Left ventricle myocardium superior (tissue), 1 donor: ENCODE measurements at regions not wholly inside any gene's neighbourhood (a gene's known extent, or its start where the extent isn't known, plus 50 kb on each side); places are given as distances from the start of the nearest gene placed in this dataset.

Source experiments
- ATAC-seq: fragments of 200-7000 bp; cut with Tn5 transposase; one replicate; pipeline ENCODE4 v1.9.1; 2020; ENCODE audit warnings: mild to moderate bottlenecking, moderate library complexity
- DNase-seq: peaks from one replicate; pipeline ENCODE4 v3.0.0-alpha.2; 2020
- intact Hi-C: fragments of 100-400 bp; cut with micrococcal nuclease; formaldehyde crosslinking; loops from one replicate; pipeline ENCODE4 v1.11.0; 2022
- donor health status: DM: no; HTN: yes; CAD: no; lungs with severe emphysema.

DNA sequence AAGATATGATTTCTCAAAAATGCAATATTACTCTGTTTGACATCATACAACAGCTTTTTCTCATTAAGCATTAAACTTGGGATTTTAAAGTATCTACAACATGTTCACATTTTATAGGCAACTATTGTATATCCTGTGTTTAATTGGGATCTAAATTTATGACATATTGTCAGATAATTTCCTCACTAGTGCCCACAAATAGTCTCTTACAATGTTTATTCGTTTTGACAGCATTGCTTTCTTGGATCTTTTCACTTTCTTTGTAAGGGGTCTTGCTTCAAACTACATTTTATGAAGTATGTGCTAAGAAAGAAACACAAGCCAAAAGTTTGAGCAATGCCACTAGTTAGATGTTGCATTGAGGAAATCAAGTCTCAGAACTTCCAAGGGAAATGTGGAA lies 285.1 kb downstream of the TMEM167A start:
- DNase-seq (no peak), ATAC-seq (no peak)
- intact Hi-C loops = loop anchor here (10.0 kb wide), 1 partner anchor 147 kb away; no protein-coding TSS in a partner anchor

DNA sequence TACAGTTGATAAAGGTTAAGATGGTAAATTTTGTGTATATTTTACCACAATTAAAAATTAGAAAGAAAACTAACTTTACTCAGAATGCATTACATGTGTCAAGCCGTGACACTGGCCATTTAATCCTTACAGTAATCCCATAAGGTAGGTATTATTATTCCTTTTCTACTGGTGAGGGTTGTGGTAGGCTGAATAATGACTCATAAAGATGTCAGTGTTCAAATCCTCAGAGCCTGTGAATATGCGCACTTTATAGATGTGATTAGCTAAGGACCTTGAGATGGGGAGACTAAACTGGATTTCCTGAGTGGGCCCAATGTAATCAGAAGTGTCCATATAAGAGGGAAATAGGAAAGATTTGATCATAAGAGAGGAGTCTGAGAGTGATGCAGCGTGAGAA lies 288.1 kb downstream of the TMEM167A start:
- DNase-seq = no peak
- intact Hi-C loops = no loop called here
- no peak for ATAC-seq

DNA sequence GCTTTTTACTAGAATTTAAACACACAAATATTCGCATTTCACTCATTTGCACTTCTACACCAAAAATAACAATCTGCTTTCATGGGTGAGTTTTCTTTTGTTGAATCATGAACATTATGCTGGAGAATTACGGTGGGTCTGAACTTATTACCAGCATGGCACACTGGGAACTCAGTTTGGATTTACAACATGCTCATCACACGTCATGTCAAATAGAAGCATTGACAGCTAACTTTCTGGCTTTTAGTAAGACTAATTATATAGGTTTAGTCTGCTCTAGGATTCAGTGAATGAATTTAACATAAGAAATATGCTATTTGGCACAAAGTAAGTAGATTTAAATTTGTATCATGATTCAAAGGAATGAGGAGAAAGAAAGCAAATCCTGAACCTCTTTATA lies 290.4 kb downstream of the TMEM167A start:
- no peak for ATAC-seq

DNA sequence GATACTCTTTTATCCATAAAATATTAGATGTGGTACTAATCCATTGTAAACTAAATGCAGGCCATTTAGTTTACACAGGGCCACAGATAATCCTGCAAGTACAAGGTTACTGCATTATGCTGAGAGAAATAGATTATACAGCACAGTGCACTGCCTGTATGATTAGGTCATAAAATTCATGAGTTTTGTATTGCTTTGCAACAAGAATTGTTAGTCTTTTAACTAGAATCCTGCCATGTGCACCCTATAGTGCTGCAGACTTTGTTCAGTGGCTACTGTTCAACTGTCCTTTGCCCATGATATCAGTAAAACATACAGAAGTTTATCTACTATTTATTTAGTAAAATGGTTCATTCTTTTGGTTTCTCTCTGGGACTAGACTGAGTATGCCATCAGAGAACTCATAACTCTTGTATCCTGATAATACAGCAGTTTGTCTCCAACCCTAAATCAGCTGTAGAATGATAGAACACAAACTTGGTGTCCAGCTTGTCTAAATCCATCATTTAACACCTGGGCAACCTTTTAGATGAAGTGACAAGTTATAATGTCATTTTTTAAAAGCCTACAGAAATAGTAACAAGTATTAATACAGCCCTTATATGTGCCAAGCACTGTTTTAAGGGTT lies 291.2 kb downstream of the TMEM167A start:
- ATAC-seq (no peak), DNase-seq (no peak)
- intact Hi-C loops = no loop called here

More for the DNA sequence above, 290.4 kb downstream of the TMEM167A start:
- intact Hi-C loops = no loop called here
- no peak for DNase-seq

DNA sequence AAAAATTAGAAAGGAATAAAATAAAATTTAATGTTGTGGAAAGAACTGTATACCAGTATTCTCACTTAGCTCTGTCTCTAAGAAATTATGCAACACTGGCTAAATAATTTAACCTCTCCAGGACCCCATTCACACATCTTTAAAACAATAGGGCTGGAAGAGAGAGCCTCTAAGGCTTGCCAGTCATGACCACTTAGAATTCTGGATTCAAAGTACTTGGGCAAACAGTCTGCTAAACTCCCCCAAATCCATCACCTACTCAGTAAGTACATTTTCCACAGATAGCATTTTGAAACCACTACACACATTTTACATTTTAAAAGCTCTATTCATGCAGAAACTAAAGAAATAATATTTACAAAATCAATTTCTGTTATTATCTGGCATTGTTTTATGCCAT lies 291.7 kb downstream of the TMEM167A start:
- no peak for ATAC-seq
- intact Hi-C loops = no loop called here
- no peak for DNase-seq

DNA sequence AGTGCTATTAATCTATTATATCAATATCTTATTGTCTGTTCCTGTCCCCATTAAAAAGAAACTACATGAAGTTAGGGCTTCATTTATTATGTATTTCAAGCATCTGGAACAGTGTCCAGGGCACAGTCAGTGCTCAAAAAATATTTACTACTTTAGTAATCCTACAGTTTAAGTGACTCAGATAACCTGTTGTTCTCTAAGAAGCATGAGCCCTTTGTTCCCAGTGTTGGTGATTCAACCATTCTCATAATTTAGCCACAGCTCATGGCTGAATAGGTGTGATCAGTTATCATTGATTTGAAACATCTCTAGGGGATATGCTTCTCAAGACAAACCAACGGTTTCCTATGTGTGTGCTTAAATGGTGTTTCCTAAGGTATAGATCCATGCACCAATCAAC lies 292.7 kb downstream of the TMEM167A start:
- no peak for DNase-seq
- intact Hi-C loops = no loop called here
- ATAC-seq = no peak

DNA sequence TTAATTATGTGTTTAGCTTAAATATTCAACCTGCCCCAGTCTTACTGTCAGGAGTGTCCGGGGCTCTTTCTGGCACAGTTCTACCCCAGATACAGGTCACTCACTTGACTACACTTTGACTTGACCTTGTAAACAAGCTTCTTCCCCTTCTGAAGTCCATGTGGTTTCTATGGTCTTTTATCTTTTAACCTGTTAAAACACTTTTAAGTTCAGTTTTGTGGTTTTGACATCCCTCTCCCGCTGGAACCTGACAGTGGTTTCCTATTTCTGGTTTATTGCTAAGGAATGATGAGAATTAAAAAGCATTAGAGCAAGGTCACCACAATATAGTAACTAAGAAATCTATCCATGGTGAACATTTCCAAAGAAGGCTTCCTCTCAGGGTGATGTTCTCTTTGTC lies 300.1 kb downstream of the TMEM167A start:
- ATAC-seq = no peak
- intact Hi-C loops = no loop called here
- DNase-seq = no peak

DNA sequence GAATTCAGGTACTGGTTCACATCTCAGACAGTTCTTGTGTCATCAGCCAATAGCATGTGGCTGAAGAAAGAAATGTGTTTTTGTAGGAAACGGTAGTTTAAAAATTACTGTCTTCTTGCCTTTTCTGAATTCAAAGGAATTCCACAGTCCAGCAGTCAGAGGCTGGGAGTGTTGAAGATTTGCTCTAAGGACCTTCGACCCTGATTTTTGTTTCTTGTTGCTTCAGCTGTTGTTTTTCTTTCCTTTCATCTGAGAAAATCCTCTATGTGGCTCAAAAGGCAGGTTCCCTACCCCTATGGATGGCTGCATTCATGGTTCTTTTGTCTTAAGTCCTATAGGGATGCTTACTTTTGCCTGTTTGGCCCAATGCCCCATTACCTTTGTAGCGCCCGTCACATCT lies 304.9 kb downstream of the TMEM167A start:
- intact Hi-C loops = no loop called here
- no peak for ATAC-seq

DNA sequence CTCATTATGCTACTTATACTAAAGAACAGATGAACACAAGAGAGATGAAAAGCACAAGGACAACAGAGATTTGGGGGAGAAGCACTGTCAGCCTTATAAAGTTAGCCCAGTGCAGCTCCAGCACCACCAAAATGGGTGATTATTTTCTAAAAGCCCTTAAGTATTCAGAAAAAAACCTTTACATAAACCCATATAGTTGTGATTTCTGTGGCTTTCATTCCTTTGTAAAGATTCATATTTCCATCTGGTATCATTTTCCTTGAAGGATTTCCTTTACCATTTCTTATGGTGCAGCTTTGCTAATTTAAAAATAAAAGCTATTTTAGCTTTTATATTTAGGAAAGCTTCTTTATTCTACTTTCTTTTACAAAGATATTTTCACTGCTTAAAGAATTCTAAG lies 311.0 kb downstream of the TMEM167A start:
- ATAC-seq (no peak), DNase-seq (no peak)
- intact Hi-C loops = no loop called here

More for the DNA sequence above, 304.9 kb downstream of the TMEM167A start:
- DNase-seq = no peak

DNA sequence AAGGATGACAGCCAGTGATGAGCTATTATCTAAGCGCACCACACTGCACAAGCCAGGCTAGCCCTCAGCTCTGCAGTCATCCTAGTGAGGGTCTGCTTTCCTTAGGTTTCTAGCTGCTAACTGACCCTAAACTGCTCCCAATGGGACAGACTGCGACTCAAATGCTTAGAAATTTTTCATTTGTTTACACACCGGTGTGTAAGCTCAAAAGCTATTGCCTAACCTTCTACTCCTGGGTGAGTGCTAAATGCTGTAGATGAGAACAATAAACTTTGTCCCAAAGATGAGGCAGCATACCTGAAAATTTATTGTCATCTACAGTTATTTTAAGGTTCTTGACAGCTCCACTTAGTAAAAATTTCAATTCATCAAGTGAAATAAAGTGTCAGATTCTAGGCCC lies 311.4 kb downstream of the TMEM167A start:
- DNase-seq (no peak), ATAC-seq (no peak)
- intact Hi-C loops = no loop called here

DNA sequence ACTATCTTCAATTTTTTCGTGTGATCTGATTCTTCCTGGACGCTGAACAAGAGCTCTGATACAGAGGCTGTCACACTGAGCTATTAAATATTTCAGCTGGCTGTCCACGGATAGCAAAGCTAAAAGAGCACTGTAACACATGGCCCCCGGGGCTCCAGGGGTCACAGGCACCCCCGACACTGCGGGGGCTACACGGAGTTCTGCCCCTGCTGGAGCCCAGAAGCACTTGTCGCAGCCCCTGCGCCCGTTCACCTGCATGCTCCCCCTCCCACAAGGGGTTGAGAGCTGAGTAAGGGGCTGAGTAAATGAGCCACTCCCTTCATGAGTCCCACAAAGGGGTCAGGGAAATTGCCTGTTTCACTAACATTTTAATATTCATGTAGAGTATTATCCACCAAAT lies 316.3 kb downstream of the TMEM167A start:
- intact Hi-C loops = no loop called here
- no peak for DNase-seq
- no peak for ATAC-seq

DNA sequence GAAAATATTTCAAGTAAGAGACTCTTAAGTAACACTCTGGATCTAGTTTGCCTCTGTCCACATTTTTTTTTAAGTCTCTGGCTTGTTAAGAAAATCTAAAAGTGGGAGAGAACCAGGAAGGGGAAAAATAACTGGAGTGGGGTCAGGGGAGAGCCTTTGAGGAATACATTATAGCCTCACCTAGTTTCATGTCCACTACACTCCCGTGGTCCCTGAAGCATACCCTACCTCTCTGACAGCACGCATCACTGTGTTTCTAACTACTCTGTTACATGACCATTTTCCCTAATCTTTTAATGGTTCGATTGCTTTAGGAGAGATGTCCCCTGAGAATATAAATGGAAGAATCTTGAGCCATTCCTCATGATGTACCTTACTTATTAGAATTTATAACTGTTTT lies 318.3 kb downstream of the TMEM167A start:
- ATAC-seq (no peak), DNase-seq (no peak)
- intact Hi-C loops = no loop called here

DNA sequence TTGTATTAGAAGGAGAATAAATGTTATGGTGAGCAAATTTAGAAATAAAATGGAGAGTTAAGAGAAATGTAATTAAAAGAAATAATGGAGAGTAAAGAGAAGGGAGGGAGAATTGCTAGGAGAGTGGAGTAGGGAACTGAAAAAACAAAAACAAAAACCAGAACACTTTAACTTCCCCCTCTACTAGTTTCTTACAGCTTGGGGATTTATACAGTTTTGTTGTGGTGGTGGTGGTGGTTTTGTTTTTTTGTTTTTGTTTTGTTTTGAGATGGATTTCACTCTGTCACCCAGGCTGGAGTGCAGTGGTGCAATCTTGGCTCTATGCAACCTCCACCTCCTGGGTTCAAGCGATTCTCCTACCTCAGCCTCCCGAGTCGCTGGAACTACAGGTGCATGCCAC lies 322.4 kb downstream of the TMEM167A start:
- intact Hi-C loops = no loop called here
- ATAC-seq (no peak), DNase-seq (no peak)

DNA sequence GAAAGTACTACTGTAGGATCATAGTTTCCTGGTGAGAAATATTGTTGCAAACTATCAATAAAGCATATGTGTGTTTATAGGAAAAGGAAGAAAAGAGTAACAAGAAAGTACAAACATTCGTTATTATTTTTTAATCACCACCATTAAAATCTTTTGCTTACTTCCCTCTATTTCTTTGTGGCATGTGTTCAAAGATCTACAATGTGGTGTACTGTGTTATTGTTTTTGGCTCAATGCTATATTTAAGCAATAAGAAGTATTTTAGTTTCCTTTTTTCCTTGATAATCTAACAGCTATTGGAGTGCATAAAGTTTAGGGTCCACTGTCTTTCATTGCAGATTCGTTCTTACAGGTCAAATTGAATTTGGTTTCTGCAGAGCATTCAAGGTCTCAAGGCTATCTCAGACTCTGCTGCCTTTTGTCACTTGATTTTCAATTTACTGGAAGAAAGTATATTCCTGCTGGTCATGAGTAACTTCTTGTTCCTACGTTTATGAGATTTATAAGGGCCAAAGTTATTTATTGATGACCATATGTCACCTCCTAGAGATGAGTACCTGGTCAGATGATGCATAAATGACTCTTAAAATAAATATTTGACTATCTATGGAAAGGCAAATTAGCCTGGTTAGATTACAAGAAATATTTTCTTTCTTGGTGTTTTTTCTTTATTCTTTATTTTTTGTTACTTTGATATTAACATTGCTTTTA lies 323.0 kb downstream of the TMEM167A start:
- intact Hi-C loops = no loop called here
- DNase-seq = no peak
- no peak for ATAC-seq

DNA sequence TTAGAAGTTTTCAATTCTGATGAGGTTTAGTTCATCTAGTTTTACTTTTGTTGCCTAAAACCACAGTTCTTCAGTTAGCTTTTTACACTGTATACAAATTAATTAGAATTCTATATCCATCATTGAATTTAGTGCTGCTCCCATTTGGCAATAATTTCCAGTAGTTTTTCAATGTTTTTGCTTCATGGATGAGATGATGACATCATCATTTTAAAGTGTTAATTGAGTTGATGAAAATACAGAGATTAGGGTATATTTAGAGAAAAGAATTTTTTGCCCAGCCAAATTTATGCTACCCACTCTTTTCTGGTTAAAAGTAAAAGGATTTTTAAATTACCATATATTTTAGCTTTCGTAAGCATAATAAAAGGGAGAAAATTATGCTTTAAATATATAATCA lies 323.8 kb downstream of the TMEM167A start:
- DNase-seq (no peak), ATAC-seq (no peak)
- intact Hi-C loops = no loop called here

DNA sequence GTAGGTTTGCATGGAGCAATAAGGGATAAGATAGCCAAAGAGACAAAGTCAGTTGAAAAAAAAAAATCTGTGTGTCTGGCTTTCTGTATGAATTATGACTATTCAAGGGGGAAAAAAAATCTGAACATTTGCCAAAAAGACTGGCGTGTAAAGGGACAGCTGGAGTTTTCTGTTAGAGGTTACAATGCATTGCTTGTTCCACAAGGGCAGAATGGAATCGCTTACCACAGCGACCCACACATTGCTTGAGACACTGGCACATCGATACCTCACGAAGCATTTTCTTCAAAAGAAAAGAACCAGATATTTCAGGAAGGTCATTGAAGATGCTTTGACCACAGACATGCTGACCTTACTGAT lies 327.8 kb downstream of the TMEM167A start:
- peak; percentile 71 for ATAC-seq

DNA sequence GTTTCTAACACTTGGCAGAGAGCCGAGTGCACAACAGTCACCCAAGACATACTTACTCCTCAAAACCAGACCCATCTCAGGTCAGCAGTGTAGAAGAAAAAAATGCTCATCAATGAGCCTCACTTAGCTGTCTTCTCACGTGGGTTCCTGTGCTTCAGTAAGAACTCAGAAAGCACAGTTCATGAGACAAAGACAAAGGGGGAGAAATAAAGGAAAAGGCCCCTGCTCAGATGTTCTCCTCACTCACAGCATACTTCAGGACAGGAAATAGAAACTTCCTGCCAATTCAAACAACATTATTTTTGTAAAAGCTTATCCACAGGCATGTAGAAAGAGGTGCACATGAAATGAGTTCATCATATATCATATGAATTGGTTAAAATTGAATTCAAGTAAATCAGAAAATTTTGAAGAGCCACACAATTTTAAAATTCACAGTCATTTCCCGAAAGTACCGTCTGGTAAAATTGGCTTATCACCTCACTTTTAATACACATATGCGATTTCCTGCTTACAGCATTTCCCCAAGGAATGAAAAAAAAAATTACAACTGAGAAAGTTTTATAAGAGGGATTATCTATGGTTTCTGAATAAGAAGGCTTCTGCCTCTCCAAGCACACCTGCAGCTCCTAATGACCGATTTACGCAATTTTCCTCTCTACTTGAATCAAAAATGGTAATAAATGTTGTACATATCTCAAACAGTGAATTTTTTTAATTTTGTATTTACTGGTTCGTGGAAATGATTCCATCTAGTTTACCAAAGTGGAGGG lies 328.3 kb downstream of the TMEM167A start:
- intact Hi-C loops = no loop called here
- ATAC-seq = peak; percentile 18
- DNase-seq = no peak

More for the DNA sequence above, 327.8 kb downstream of the TMEM167A start:
- intact Hi-C loops = no loop called here
- no peak for DNase-seq

DNA sequence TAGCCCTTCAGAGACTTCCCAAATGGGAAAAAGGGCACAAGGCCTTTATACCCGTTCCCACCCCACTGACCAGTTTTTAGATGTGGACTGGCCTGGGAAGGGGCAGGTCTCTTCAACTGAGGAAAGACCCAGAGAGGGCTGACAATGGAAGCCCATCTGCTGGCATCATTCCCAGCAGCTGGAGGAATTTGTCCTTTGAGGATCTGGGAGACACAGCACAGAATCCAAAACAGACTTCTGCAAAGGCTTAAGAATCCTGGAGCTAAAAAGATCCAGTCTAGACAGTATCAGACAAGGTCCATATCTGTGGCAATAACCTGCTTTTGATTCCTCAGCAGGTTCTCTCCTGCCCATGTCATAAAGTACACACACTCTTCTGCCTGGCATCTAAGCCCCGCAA lies 329.2 kb downstream of the TMEM167A start:
- intact Hi-C loops = no loop called here
- DNase-seq (no peak), ATAC-seq (no peak)

DNA sequence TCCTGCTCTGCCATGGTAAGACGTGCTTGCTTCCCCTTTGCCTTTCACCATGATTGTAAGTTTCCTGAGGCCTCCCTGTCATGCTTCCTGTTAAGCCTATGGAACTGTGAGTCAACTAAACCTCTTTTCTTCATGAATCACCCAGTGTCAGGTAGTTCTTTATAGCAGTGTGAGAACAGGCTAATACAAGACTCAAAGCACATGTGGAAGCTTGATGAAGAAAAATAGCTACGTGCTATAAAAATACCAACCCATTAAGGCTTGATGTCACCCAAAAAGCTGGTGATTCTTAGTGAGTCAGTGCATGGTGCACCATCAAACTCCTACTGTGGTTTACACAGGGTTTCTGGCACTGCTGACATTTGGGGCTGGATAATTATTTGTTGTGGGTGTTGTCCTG lies 332.2 kb downstream of the TMEM167A start:
- ATAC-seq (no peak), DNase-seq (no peak)
- intact Hi-C loops = no loop called here

DNA sequence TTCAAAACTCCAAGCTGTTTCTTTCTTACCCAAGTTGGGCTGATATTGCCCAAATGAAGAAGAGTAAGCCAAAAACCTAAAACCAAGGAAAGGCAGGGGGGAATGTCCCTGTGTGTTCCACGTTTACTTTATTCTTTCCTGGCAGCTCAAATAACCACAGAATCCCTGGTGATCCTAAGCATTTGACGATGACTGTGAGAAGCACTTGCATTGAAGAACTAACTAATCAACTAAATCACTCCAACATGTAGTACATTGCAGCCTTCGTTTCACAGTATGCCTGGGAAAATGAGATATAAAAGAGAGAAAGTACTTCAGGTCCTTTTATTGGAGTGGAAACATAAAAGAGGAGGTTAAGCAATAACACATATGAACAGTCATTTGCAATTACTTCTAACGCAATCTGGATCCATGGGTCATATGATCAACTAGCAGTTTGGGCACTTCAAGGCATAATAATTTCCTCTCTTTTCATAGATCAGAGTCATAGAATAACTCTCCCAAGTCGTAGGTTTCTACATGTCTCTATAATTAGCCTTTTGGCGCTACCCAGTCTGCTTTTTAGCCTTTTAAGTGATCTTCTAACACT lies 338.4 kb downstream of the TMEM167A start:
- DNase-seq (no peak), ATAC-seq (no peak)
- intact Hi-C loops = no loop called here
